Mesodermal cell (in vitro differentiated cells): ENCODE measurements at regions not wholly inside any gene's neighbourhood (a gene's known extent, or its start where the extent isn't known, plus 50 kb on each side); places are given as distances from the start of the nearest gene placed in this dataset.

Experiments
- H3K27ac ChIP-seq: 2 replicates; pipeline ENCODE4 v1.7.0; 2013; ENCODE audit warnings: mild to moderate bottlenecking, low read depth, low read length, moderate library complexity; ENCODE audit not compliant: severe bottlenecking
- H3K36me3 ChIP-seq: 2 replicates; pipeline ENCODE4 v1.7.1; 2013; ENCODE audit warnings: mild to moderate bottlenecking, low read length, moderate library complexity; ENCODE audit not compliant: control insufficient read depth, insufficient read depth
- H3K4me1 ChIP-seq: one replicate; pipeline ENCODE4 v1.7.1; 2013; ENCODE audit warnings: mild to moderate bottlenecking, low read length; ENCODE audit not compliant: insufficient read depth, control insufficient read depth, poor library complexity, severe bottlenecking
- H3K4me3 ChIP-seq: 2 replicates; pipeline ENCODE4 v1.7.0; 2013; ENCODE audit warnings: low read length, control low read depth, mild to moderate bottlenecking; ENCODE audit not compliant: insufficient read depth, poor library complexity, severe bottlenecking; ENCODE audit errors: extremely low read depth
- H3K9me3 ChIP-seq: 2 replicates; pipeline ENCODE4 v1.7.1; 2013; ENCODE audit warnings: mild to moderate bottlenecking, low read length, moderate library complexity; ENCODE audit not compliant: control insufficient read depth
- WGBS, 2 experiments: methylation state at CpG; one replicate each; pipeline ENCODE4 v1.1.5; 2013; ENCODE audit warnings: missing lambda C conversion rate in 2 of 2; ENCODE audit not compliant: insufficient coverage in 2 of 2; 5-methylcytosine and 5-hydroxymethylcytosine counted together

DNA sequence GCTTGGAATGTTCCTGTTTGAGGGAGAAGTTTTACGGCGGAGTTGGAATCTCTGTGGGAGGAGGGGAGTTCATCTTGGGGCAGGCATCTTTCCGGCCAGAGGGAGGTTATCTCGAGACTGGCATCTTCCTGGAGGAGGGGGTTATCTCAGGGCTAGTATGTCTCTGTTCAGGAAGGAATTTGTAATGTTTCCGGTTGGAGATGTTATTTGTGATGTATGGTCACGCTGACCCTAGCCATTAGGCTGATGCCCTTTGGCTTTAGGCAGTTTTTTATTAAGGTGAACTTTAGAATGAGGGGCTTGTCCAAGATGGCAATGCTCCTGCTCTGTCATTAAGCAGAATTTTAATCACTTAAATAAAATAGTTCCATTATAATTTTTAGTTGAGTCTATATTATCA is 449.7 kb downstream of the PCDH10 start:
- WGBS, 2 experiments, result 34 to 69% methylated on average over 4 to 6 of the region's 6 CpGs
- H3K36me3 ChIP-seq, result no peaks in the 10 kb centered on the region
- no peak overlapping the region for H3K27ac ChIP-seq
- H3K4me3 ChIP-seq, result no peak overlapping the region
- H3K4me1 ChIP-seq, result peaks cover 7% of the 10 kb centered on the region
- no peaks in the 10 kb centered on the region for H3K9me3 ChIP-seq

DNA sequence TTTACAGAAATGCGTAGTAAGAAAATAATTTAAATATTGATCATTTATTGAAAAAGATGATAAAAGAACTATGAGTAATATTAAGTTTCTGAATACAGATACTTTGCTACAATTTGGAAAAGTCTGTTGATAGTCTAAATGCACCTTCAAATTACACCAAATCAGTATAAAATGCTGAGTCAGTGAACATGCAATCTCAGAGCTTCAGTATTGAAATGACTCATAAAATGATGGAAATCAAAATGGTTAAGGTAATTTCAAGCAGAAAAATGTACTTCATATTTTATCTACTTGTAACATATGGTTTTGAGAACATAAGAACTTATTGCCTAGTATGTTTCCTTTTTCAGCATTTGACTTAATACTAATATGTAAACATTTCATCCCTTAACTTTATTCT is 448.2 kb downstream of the PCDH10 start:
- WGBS, 2 experiments, result no CpG with 5 or more reads among the region's 1 CpG
- H3K9me3 ChIP-seq, result no peaks in the 10 kb centered on the region
- peaks cover 7% of the 10 kb centered on the region for H3K4me1 ChIP-seq
- H3K36me3 ChIP-seq, result no peaks in the 10 kb centered on the region
- no peak overlapping the region for H3K4me3 ChIP-seq
- no peak overlapping the region for H3K27ac ChIP-seq

DNA sequence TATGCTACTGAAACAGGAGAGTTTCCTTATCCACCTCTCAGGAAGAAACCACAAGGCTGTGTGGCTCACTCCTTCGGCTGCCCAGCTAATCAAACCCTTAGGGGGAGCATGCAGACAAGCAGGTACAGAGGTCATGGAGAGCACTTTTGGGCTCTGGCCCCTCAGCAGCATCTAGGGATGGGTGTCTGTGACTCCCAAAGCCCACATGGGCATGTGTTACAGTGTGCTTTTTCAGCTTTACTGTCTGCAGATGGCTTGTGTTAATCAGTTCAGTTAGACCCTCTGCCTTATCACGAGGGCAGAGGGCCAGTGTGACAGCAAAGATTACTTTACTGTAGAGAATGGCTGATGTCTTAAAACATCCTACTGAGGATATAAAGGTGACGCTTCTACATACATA is 447.4 kb downstream of the PCDH10 start:
- Histone ChIP-seq H3K9me3 (no peaks in the 10 kb centered on the region), H3K27ac (peak overlapping the region; percentile 1), H3K36me3 (no peaks in the 10 kb centered on the region), H3K4me1 (peaks cover 7% of the 10 kb centered on the region), H3K4me3 (no peak overlapping the region)
- 58 to 63% methylated on average over 1 to 2 of the region's 3 CpGs for WGBS, 2 experiments

DNA sequence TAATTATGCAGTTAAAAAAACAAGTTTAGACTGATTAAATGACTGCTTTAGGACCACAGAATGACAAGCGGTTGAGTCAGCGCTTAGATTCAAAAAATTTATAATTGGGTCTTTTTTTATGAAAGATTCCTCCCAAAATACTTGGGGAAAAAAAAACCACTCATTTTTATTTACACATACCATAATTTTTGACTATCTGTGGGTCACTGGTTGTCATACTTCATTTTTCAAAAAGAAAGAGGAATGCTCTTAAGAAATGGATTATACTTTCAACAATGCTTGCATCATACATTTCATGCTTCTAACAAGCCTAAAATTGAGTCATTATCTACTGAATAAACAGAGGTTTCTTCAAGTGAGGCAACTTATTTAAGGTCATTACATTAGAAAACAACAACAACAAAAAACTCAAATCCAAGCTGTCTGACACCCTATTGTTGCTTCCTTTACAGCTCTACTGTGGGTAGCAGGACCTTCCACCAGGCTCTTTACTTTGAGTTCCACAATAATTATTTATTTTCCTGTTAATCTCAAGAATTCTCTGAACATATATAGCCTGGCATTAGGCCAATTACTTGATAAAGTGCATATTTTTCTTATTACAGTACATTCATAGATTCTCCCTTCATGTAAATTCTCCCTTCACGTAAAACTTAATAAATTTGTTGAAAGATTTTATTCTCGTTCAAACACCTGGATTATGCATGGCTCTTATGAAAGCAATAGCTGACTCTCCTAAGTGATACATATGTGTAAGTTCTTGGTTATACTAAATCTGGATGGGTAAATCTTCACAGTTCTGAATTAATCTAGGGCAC is 445.5 kb downstream of the PCDH10 start:
- WGBS, 2 experiments, result no CpG with 5 or more reads among the region's 4 CpGs
- Histone ChIP-seq H3K9me3 (no peaks in the 10 kb centered on the region), H3K4me3 (no peak overlapping the region), H3K4me1 (peaks cover 7% of the 10 kb centered on the region), H3K36me3 (no peaks in the 10 kb centered on the region), H3K27ac (no peak overlapping the region)

DNA sequence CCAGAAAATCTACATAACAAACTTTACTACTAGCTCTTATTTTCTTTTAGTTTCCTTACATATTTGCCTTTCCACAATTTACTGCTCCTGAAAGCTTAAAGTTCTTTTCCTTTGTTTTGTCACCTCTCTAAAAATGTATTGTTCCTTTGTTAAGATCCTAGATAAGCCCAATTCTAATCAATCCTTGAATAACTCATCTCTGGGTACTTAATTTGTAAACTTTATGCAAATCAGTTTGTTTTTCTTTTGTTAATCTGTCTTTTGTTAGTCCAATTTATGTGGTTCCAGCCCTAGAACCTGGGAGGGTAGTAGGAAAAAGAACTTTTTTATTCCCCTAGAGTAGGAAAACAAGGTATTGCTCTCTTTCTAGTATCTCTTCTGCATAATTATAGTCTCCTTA is 444.7 kb downstream of the PCDH10 start:
- H3K4me1 ChIP-seq, result peaks cover 7% of the 10 kb centered on the region
- H3K36me3 ChIP-seq, result no peaks in the 10 kb centered on the region
- no peaks in the 10 kb centered on the region for H3K9me3 ChIP-seq
- H3K27ac ChIP-seq, result no peak overlapping the region
- no peak overlapping the region for H3K4me3 ChIP-seq

DNA sequence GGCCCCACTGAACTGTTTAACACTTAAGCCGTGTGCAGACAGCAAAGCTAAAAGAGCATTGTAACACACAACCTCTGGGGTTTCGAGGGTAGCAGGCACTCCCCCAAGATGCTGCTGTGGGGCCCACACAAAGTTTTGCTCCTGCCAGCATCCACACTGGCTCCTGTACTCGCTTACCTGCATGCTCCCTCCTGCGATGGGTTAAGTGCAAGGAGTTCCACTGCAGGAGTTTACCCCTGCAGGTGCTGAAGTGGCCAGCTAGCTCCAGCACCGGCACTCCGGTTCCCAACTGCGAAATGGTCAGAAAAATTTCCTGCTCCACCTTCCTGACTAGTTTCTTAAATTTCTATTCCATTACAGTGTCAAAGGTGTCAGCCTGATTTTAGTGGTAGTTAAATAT is 443.5 kb downstream of the PCDH10 start:
- Histone ChIP-seq H3K4me3 (no peak overlapping the region), H3K27ac (no peak overlapping the region), H3K4me1 (peaks cover under 1% of the 10 kb centered on the region), H3K9me3 (no peaks in the 10 kb centered on the region), H3K36me3 (no peaks in the 10 kb centered on the region)
- 72 to 83% methylated on average over 2 to 5 of the region's 7 CpGs for WGBS, 2 experiments

DNA sequence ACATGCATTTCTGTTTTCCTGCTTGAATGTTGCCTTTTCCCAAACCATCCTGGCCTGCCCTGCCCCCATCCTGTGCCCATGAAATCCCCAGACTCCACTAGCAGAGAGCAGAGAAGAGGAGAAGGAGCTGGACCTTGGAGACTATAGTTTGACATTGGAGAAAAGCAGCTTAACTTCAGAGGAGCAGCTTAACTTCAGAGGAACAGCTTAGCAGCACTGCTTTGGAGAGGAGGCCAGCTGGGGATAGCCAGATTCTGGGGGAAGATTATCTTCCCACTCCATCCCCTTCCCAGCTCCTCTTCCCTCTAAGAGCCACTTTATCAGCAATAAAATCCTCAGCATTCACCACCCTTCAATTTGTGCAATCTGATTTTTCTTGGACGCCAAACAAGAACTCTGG is 443.0 kb downstream of the PCDH10 start:
- H3K27ac ChIP-seq, result no peak overlapping the region
- H3K4me3 ChIP-seq, result no peak overlapping the region
- 92 to 100% methylated on average over 1 of the region's 1 CpG for WGBS, 2 experiments

DNA sequence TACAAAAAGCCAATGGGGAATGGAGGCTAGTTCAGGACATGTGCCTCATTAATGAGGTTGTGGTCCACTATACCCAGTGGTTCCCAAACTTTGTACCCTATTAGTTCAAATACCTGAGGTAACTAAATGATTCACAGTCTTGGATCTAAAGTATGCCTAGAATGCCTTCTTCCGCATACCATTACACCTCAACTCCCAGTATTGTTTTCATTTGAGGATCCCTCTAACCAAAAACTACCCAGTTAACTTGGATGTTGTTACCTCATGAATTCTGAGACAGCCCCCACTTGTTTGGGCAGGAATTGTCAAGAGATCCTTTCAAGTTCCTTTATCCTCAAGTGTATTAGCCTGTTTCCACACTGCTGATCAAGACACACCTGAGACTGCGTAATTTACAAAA is 439.2 kb downstream of the PCDH10 start:
- H3K9me3 ChIP-seq, result no peaks in the 10 kb centered on the region
- WGBS, 2 experiments, result 100% methylated on average over 1 of the region's 2 CpGs
- no peak overlapping the region for H3K27ac ChIP-seq
- no peak overlapping the region for H3K4me3 ChIP-seq
- H3K36me3 ChIP-seq, result no peaks in the 10 kb centered on the region
- H3K4me1 ChIP-seq, result no peaks in the 10 kb centered on the region

More for the DNA sequence above, 443.0 kb downstream of the PCDH10 start:
- Histone ChIP-seq H3K9me3 (no peaks in the 10 kb centered on the region), H3K4me1 (no peaks in the 10 kb centered on the region), H3K36me3 (no peaks in the 10 kb centered on the region)

DNA sequence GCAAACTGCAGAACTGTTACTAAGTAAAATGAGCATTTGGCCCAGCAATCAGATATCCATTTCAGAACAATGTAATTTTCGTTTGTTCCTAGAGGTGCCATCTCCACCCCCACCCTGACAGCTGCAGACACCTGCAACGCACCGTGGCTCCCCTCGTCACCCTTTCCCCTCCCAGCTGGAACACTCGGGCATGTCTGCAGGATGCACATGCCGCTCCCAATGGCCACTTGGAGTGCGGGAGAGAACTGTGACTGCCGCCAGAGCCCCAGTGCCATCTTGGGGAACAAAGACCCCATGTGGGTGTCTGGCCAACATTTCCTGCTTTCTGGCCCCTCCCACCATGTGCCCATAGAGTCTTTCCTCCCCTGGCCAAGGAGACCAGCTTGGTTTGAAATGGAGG is 436.2 kb downstream of the PCDH10 start:
- Histone ChIP-seq H3K36me3 (no peaks in the 10 kb centered on the region), H3K9me3 (no peaks in the 10 kb centered on the region), H3K4me3 (no peak overlapping the region), H3K4me1 (no peaks in the 10 kb centered on the region), H3K27ac (no peak overlapping the region)
- 93% methylated on average over 3 to 7 of the region's 8 CpGs for WGBS, 2 experiments

DNA sequence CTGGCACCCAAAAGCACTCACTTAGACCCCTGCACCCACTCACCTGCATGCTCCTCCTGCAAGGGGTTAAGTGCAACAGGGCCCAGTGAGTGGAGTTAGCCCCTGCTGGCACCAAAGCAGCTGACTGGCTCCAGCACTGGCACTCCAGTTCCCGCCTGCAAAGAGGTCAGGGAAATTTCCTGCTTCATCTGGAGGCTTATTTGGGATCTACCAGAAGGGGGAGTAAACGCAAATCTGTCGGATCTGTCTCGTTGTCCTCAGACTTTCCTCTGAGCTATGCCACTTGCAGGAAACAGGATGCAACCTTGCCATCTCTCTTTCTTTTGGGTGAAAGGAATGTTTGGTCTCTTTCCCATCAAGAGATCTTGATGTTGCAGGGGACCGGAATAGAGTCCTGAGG is 435.6 kb downstream of the PCDH10 start:
- Histone ChIP-seq H3K9me3 (no peaks in the 10 kb centered on the region), H3K4me3 (no peak overlapping the region), H3K36me3 (no peaks in the 10 kb centered on the region), H3K4me1 (no peaks in the 10 kb centered on the region), H3K27ac (no peak overlapping the region)
- 91 to 94% methylated on average over 4 of the region's 5 CpGs for WGBS, 2 experiments

DNA sequence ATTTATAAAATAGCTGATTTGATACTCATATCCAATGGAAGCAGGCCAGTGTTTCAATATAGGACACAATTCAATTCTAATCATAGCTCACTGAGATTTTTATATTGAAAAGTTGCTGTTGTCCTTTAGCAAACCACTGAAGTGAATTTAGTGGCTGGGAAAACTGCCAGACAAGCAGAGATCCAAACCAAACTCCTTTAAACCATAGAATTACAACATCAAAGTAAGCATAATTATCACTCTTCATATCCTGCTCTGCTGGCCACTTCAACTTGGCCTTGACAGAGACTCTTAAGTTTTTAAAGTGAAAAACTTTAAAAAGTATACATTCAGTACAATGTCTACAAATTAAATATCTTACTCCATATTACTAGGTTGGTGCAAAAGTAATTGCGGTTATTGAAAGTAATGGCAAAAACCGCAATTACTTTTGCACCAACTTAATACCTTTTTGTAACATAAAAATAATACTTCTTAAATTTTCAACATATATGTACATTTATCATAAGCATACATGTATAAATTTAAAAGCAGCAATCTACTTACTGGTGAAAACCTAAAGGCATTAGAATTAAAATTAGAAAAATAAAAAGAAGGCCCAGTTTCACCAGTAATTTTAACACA is 433.0 kb downstream of the PCDH10 start:
- H3K36me3 ChIP-seq, result no peaks in the 10 kb centered on the region
- no CpG with 5 or more reads among the region's 2 CpGs for WGBS, 2 experiments
- no peaks in the 10 kb centered on the region for H3K4me1 ChIP-seq

More for the DNA sequence above, 433.0 kb downstream of the PCDH10 start:
- H3K9me3 ChIP-seq, result no peaks in the 10 kb centered on the region
- no peak overlapping the region for H3K27ac ChIP-seq
- no peak overlapping the region for H3K4me3 ChIP-seq
